Memory B cell (primary cell): ENCODE measurements at regions not wholly inside any gene's neighbourhood (a gene's known extent, or its start where the extent isn't known, plus 50 kb on each side); places are given as distances from the start of the nearest gene placed in this dataset.

ENCODE experiments used
- ATAC-seq: fragments of 150-1000 bp; cut with Tn5 transposase; 2 replicates; pipeline ENCODE4 v1.10.0; 2021; ENCODE audit warnings: low read depth, mild to moderate bottlenecking, moderate library complexity
- DNase-seq, 2 donors: peaks; one replicate each; pipeline ENCODE4 v3.0.0; 2022; ENCODE audit warnings: low spot score in 2 of 2
- H3K27ac Mint-ChIP-seq: one replicate; pipeline ENCODE4 v1.8.0; 2022; ENCODE audit warnings: mild to moderate bottlenecking, moderate library complexity, mixed read lengths
- H3K27me3 Mint-ChIP-seq: one replicate; pipeline ENCODE4 v1.8.0; 2022; ENCODE audit warnings: mixed read lengths
- H3K36me3 Mint-ChIP-seq: one replicate; pipeline ENCODE4 v1.8.0; 2022; ENCODE audit warnings: mild to moderate bottlenecking, mixed read lengths
- H3K4me1 Mint-ChIP-seq: one replicate; pipeline ENCODE4 v1.8.0; 2022; ENCODE audit warnings: mixed read lengths
- H3K4me3 Mint-ChIP-seq: one replicate; pipeline ENCODE4 v1.8.0; 2022; ENCODE audit warnings: mild to moderate bottlenecking, moderate library complexity, mixed read lengths
- H3K9me3 Mint-ChIP-seq: one replicate; pipeline ENCODE4 v1.8.0; 2022; ENCODE audit warnings: mixed read lengths

GRCh38 chr16:51416926-51417325 is 265.9 kb upstream of the SALL1 start:
- Mint-ChIP-seq H3K27me3 (no peaks in the 10 kb centered on the region), H3K4me1 (no peaks in the 10 kb centered on the region), H3K4me3 (no peak overlapping the region), H3K36me3 (no peaks in the 10 kb centered on the region), H3K9me3 (no peaks in the 10 kb centered on the region), H3K27ac (no peak overlapping the region)
- DNase-seq (no peak), ATAC-seq (no peak)

GRCh38 chr16:51410125-51410524 is 259.1 kb upstream of the SALL1 start:
- DNase-seq = no peak
- Mint-ChIP-seq H3K27ac (no peak overlapping the region), H3K27me3 (no peaks in the 10 kb centered on the region), H3K36me3 (no peaks in the 10 kb centered on the region), H3K4me3 (no peak overlapping the region), H3K9me3 (peaks cover 6% of the 10 kb centered on the region), H3K4me1 (no peaks in the 10 kb centered on the region)
- ATAC-seq = no peak

GRCh38 chr16:51409001-51409675 is 258.1 kb upstream of the SALL1 start:
- Mint-ChIP-seq H3K36me3 (no peaks in the 10 kb centered on the region), H3K27ac (no peak overlapping the region), H3K4me3 (no peak overlapping the region), H3K9me3 (peaks cover 11% of the 10 kb centered on the region), H3K4me1 (no peaks in the 10 kb centered on the region), H3K27me3 (no peaks in the 10 kb centered on the region)
- no peak for ATAC-seq
- DNase-seq = no peak

DNA sequence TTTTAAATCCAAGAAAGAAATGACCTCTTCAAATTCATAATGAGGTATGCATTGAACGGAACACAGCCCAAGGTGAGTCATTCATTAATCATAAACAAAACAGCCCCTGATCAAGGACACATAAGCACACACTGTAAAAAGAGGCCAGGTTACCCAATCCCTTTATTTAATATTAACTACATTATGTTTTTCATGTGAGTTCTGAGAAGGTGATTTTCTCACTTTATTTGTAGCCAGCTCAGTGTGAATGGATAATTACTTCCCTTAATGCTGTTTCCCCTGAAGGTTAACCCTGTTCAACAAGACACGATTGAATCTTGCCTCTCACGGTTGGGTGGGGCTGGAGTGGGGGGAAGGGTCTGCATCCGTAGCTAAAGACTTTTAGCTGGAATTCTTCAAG is 257.3 kb upstream of the SALL1 start:
- Mint-ChIP-seq H3K27ac (no peak overlapping the region), H3K27me3 (no peaks in the 10 kb centered on the region), H3K4me1 (no peaks in the 10 kb centered on the region), H3K36me3 (no peaks in the 10 kb centered on the region), H3K4me3 (no peak overlapping the region), H3K9me3 (peaks cover 11% of the 10 kb centered on the region)
- DNase-seq (no peak), ATAC-seq (no peak)

GRCh38 chr16:51407921-51408320 is 256.9 kb upstream of the SALL1 start:
- ATAC-seq = no peak
- H3K27ac Mint-ChIP-seq = no peak overlapping the region
- no peak overlapping the region for H3K4me3 Mint-ChIP-seq
- no peak for DNase-seq
- no peaks in the 10 kb centered on the region for H3K36me3 Mint-ChIP-seq
- H3K4me1 Mint-ChIP-seq = no peaks in the 10 kb centered on the region
- no peaks in the 10 kb centered on the region for H3K27me3 Mint-ChIP-seq
- H3K9me3 Mint-ChIP-seq = peaks cover 11% of the 10 kb centered on the region

GRCh38 chr16:51407199-51407598 is 256.1 kb upstream of the SALL1 start:
- ATAC-seq (no peak), DNase-seq (no peak)
- Mint-ChIP-seq H3K27ac (no peak overlapping the region), H3K4me3 (no peak overlapping the region), H3K27me3 (no peaks in the 10 kb centered on the region), H3K36me3 (no peaks in the 10 kb centered on the region), H3K4me1 (no peaks in the 10 kb centered on the region), H3K9me3 (peaks cover 11% of the 10 kb centered on the region)

DNA sequence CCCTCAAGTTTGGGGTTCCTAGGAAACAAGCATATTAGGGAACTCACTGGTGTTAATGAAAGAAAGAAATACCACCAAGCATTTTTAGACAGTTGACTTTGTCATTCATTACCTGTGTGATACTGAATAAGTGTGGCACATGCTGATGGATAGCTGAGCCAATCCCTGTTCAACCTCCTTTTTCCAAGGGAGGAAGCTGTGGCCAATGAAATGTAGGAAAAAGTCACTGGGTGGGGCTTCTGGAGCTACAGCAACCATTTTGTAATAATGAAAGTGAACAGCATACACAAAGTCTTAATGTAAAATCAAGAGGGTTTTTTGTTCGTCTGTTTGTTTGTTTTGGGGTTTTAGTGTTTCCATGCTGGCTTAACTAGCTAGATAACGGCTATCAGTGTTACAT is 254.3 kb upstream of the SALL1 start:
- Mint-ChIP-seq H3K4me3 (no peak overlapping the region), H3K27ac (no peak overlapping the region), H3K4me1 (no peaks in the 10 kb centered on the region), H3K27me3 (no peaks in the 10 kb centered on the region), H3K36me3 (no peaks in the 10 kb centered on the region), H3K9me3 (peaks cover 7% of the 10 kb centered on the region)
- ATAC-seq (no peak), DNase-seq (no peak)

- no peak overlapping the region for H3K27ac Mint-ChIP-seq
- peaks cover 7% of the 10 kb centered on the region for H3K9me3 Mint-ChIP-seq
- no peaks in the 10 kb centered on the region for H3K27me3 Mint-ChIP-seq
- H3K4me1 Mint-ChIP-seq = no peaks in the 10 kb centered on the region
- DNase-seq (no peak), ATAC-seq (no peak)
- no peak overlapping the region for H3K4me3 Mint-ChIP-seq
- H3K36me3 Mint-ChIP-seq = no peaks in the 10 kb centered on the region
Measured at GRCh38 chr16:51404386-51404785, 253.3 kb upstream of the SALL1 start.

DNA sequence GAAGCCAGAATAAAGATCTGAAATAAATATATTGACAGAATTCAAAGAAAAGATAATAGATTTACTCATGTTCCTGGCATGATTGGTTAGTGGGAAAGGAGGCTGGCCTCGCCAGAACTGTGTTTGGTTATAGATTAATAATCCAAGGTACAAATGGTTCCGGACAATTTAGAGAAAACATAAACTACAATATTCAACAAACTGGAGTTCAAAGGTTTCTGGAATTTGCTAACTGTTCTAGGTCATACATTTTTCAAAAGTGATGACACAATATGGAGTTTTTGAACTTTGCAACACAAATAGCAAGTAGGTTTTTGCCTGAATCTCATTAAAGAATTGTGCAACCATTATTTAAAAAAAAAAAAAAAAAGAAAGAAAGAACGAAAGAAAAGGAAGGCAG is 251.7 kb upstream of the SALL1 start:
- DNase-seq (no peak), ATAC-seq (no peak)
- no peaks in the 10 kb centered on the region for H3K4me1 Mint-ChIP-seq
- no peaks in the 10 kb centered on the region for H3K27me3 Mint-ChIP-seq
- H3K36me3 Mint-ChIP-seq = no peaks in the 10 kb centered on the region
- H3K27ac Mint-ChIP-seq = no peak overlapping the region
- no peak overlapping the region for H3K4me3 Mint-ChIP-seq
- peaks cover 7% of the 10 kb centered on the region for H3K9me3 Mint-ChIP-seq

- Mint-ChIP-seq H3K36me3 (no peaks in the 10 kb centered on the region), H3K4me1 (no peaks in the 10 kb centered on the region), H3K9me3 (peaks cover 6% of the 10 kb centered on the region), H3K4me3 (no peak overlapping the region), H3K27ac (no peak overlapping the region), H3K27me3 (no peaks in the 10 kb centered on the region)
- no peak for ATAC-seq
- no peak for DNase-seq
Measured at GRCh38 chr16:51402298-51402697, 251.2 kb upstream of the SALL1 start.

DNA sequence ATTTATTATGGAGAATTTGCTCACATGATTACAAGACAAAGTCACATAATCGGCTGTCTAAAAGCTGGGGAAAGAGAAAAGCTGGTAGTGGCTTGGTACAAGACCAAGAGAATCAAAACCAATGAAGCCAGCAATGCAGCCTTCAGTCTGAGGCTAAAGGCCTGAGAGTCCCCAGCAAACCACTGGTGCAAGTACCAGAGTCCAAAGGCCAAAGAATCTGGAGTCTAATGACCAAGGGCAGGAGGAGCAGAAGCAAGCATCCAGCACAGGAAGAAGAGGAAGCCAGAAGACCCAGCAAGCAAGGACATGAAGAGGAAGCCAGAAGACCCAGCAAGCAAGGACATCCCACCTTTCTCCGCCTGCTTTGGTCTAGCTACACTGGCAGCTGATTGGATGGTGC is 250.6 kb upstream of the SALL1 start:
- H3K27me3 Mint-ChIP-seq = no peaks in the 10 kb centered on the region
- ATAC-seq = no peak
- no peak overlapping the region for H3K4me3 Mint-ChIP-seq
- no peak overlapping the region for H3K27ac Mint-ChIP-seq
- no peaks in the 10 kb centered on the region for H3K36me3 Mint-ChIP-seq
- H3K4me1 Mint-ChIP-seq = no peaks in the 10 kb centered on the region
- peaks cover 6% of the 10 kb centered on the region for H3K9me3 Mint-ChIP-seq
- DNase-seq = no peak

GRCh38 chr16:51399908-51400670 is 249.0 kb upstream of the SALL1 start:
- Mint-ChIP-seq H3K27me3 (no peaks in the 10 kb centered on the region), H3K4me3 (no peak overlapping the region), H3K36me3 (no peaks in the 10 kb centered on the region), H3K27ac (no peak overlapping the region), H3K9me3 (peaks cover 6% of the 10 kb centered on the region), H3K4me1 (no peaks in the 10 kb centered on the region)
- no peak for ATAC-seq
- DNase-seq = no peak

DNA sequence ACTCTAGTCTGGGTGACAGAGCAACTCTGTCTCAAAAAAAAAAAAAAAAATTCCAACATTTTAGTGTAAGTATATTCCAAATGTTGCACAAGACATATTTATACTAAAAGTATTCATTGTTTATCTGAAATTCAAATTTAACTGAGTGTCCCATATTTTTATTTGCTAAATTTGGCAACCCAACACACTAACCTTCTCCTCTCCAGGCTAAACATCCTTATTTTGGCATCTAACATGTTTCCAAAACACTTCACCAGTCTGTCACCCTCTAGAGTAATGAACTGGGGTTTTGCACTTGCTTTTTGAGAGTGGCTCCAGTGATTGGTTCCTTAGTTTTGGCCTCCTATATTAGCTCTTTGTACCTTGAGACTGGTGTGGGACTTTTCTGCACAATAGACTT is 243.4 kb upstream of the SALL1 start:
- DNase-seq (no peak), ATAC-seq (no peak)
- Mint-ChIP-seq H3K27ac (no peak overlapping the region), H3K36me3 (no peaks in the 10 kb centered on the region), H3K4me3 (no peak overlapping the region), H3K27me3 (no peaks in the 10 kb centered on the region), H3K4me1 (no peaks in the 10 kb centered on the region), H3K9me3 (peaks cover 2% of the 10 kb centered on the region)

GRCh38 chr16:51393381-51394005 is 242.4 kb upstream of the SALL1 start:
- Mint-ChIP-seq H3K9me3 (peaks cover 2% of the 10 kb centered on the region), H3K27ac (no peak overlapping the region), H3K4me3 (no peak overlapping the region), H3K4me1 (no peaks in the 10 kb centered on the region), H3K36me3 (no peaks in the 10 kb centered on the region), H3K27me3 (no peaks in the 10 kb centered on the region)
- no peak for DNase-seq
- ATAC-seq = no peak
